Natural killer cell (primary cell): ENCODE measurements at regions not wholly inside any gene's neighbourhood (a gene's known extent, or its start where the extent isn't known, plus 50 kb on each side); places are given as distances from the start of the nearest gene placed in this dataset.

Experiments used
- ATAC-seq, 3 donors: fragments of 150-1000 bp in 2 of 3; fragments of 200-7000 bp in 1 of 3; cut with Tn5 transposase; 1 replicate in 1 of 3; 2 replicates in 2 of 3; pipeline ENCODE4 v1.10.0; 2021; ENCODE audit warnings: mild to moderate bottlenecking in 2 of 3, moderate library complexity in 2 of 3
- DNase-seq, 2 donors: peaks; one replicate each; pipeline versions ENCODE4 v3.0.0 to v3.0.0-alpha.2; 2013 to 2021; ENCODE audit warnings: mixed read lengths in 1 of 2
- H3K27ac ChIP-seq: one replicate; pipeline ENCODE4 v1.5.1; 2013; ENCODE audit warnings: mild to moderate bottlenecking, low read length
- H3K27me3 ChIP-seq: one replicate; pipeline ENCODE4 v1.6.1; 2013; ENCODE audit warnings: low read length; ENCODE audit not compliant: control insufficient read depth, insufficient read depth
- H3K36me3 ChIP-seq: one replicate; pipeline ENCODE4 v1.6.1; 2013; ENCODE audit warnings: low read length; ENCODE audit not compliant: control insufficient read depth, insufficient read depth
- H3K4me1 ChIP-seq: one replicate; pipeline ENCODE4 v1.6.1; 2013; ENCODE audit warnings: low read length; ENCODE audit not compliant: control insufficient read depth, insufficient read depth
- H3K4me3 ChIP-seq: one replicate; pipeline ENCODE4 v1.5.1; 2013; ENCODE audit warnings: low read length
- H3K9me3 ChIP-seq: one replicate; pipeline ENCODE4 v1.6.1; 2013; ENCODE audit warnings: low read length; ENCODE audit not compliant: control insufficient read depth, insufficient read depth
- H3K27ac Mint-ChIP-seq, 2 donors: one replicate each; pipeline ENCODE4 v1.8.0; 2022; ENCODE audit warnings: mild to moderate bottlenecking in 2 of 2, mixed read lengths in 2 of 2, moderate library complexity in 1 of 2
- H3K27me3 Mint-ChIP-seq, 2 donors: one replicate each; pipeline ENCODE4 v1.8.0; 2022; ENCODE audit warnings: low read depth in 2 of 2, mixed read lengths in 2 of 2
- H3K36me3 Mint-ChIP-seq: one replicate; pipeline ENCODE4 v1.8.0; 2022; ENCODE audit warnings: mixed read lengths
- H3K4me1 Mint-ChIP-seq, 2 donors: one replicate each; pipeline ENCODE4 v1.8.0; 2022; ENCODE audit warnings: mixed read lengths in 2 of 2
- H3K4me3 Mint-ChIP-seq: one replicate; pipeline ENCODE4 v1.8.0; 2022; ENCODE audit warnings: mild to moderate bottlenecking, moderate library complexity, mixed read lengths
- H3K9me3 Mint-ChIP-seq, 2 donors: one replicate each; pipeline ENCODE4 v1.8.0; 2022; ENCODE audit warnings: mixed read lengths in 2 of 2
- WGBS: methylation state at CpG from one replicate; pipeline ENCODE4 v1.1.7; 2013; ENCODE audit warnings: missing lambda C conversion rate; ENCODE audit not compliant: insufficient coverage; 5-methylcytosine and 5-hydroxymethylcytosine counted together
- intact Hi-C: fragments of 100-400 bp; cut with micrococcal nuclease; formaldehyde crosslinking; loops from one replicate; pipeline ENCODE4 v1.14.2; 2022
- TF ChIP-seq, protein P1 (sequence below): fragments of 200-600 bp; IDR thresholded peaks from one replicate; pipeline ENCODE4 v1.8.0; 2022; ENCODE audit warnings: antibody characterized with exemption

DNA sequence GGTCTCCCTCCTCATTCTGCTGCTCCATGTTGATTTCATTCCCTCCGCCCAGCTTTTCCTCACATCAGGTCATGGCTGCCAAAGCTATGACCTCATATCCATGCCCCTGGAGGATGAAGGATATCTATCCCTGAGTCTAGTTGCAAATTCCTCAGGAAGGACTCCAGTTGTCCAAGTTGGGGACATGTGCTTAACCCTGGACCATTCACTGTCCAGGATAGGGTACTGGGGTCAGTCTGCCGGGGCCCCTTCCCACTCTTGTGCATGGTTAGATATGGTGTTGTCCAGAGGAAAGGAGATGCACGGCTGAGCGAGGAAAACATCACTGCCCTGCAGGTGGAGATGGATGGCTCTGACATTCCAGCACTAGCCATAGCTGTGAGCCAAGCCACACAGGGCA, 51.9 kb upstream of the COMTD1 start:
- Mint-ChIP-seq H3K4me1 (peaks cover 5 to 8% of the 10 kb centered on the region in 2 donors), H3K27ac (no peak overlapping the region), H3K4me3 (no peak overlapping the region), H3K36me3 (no peaks in the 10 kb centered on the region), H3K27me3 (peaks cover 34 to 48% of the 10 kb centered on the region in 2 donors), H3K9me3 (no peaks in the 10 kb centered on the region)
- Histone ChIP-seq H3K9me3 (peaks cover 2% of the 10 kb centered on the region), H3K27me3 (no peaks in the 10 kb centered on the region), H3K27ac (no peak overlapping the region), H3K4me3 (no peak overlapping the region), H3K4me1 (no peaks in the 10 kb centered on the region), H3K36me3 (no peaks in the 10 kb centered on the region)
- intact Hi-C loops: no loop called here
- no peak for DNase-seq
- 96% methylated on average over 4 of the region's 4 CpGs for WGBS
- no peak for ATAC-seq
- TF ChIP-seq, protein P1, sequence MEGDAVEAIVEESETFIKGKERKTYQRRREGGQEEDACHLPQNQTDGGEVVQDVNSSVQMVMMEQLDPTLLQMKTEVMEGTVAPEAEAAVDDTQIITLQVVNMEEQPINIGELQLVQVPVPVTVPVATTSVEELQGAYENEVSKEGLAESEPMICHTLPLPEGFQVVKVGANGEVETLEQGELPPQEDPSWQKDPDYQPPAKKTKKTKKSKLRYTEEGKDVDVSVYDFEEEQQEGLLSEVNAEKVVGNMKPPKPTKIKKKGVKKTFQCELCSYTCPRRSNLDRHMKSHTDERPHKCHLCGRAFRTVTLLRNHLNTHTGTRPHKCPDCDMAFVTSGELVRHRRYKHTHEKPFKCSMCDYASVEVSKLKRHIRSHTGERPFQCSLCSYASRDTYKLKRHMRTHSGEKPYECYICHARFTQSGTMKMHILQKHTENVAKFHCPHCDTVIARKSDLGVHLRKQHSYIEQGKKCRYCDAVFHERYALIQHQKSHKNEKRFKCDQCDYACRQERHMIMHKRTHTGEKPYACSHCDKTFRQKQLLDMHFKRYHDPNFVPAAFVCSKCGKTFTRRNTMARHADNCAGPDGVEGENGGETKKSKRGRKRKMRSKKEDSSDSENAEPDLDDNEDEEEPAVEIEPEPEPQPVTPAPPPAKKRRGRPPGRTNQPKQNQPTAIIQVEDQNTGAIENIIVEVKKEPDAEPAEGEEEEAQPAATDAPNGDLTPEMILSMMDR: no peak

DNA sequence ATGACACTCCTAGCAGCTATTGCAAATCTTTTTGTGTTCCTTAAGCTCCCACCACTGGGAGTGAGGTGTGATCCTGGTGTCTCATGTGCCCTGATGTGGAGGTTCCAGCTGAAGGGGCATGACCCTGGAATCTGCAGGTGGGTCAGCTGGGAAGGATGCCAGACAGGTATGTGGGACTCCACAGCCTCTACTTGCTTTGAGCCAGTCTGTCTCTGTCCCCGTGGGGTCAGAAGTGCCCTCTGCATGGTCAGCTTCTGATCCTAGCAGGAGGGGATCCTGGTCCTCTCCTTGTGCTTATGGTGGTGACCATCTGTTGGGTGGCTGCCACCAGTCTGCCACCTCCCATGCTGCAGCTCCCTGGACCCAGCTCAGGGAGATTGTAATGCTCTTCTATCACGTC, 51.1 kb upstream of the COMTD1 start:
- intact Hi-C loops: no loop called here
- Histone ChIP-seq H3K36me3 (no peaks in the 10 kb centered on the region), H3K4me3 (no peak overlapping the region), H3K4me1 (no peaks in the 10 kb centered on the region), H3K9me3 (peaks cover 2% of the 10 kb centered on the region), H3K27ac (no peak overlapping the region), H3K27me3 (no peaks in the 10 kb centered on the region)
- TF ChIP-seq, protein P1: no peak
- Mint-ChIP-seq H3K4me1 (peaks cover 5 to 8% of the 10 kb centered on the region in 2 donors), H3K4me3 (no peak overlapping the region), H3K9me3 (no peaks in the 10 kb centered on the region), H3K36me3 (no peaks in the 10 kb centered on the region), H3K27ac (no peak overlapping the region), H3K27me3 (peaks cover 36 to 56% of the 10 kb centered on the region in 2 donors)
- DNase-seq: no peak
- 79% methylated on average over 2 of the region's 2 CpGs for WGBS
- ATAC-seq: no peak
